Activated CD8-positive, alpha-beta T cell treated with anti-CD3 and anti-CD28 coated beads for 36 hours (primary cell): ENCODE measurements at regions not wholly inside any gene's neighbourhood (a gene's known extent, or its start where the extent isn't known, plus 50 kb on each side); places are given as distances from the start of the nearest gene placed in this dataset.

Experiments used
- ATAC-seq: fragments of 200-7000 bp; cut with Tn5 transposase; one replicate; pipeline ENCODE4 v1.10.0; 2021; ENCODE audit warnings: mild to moderate bottlenecking, moderate library complexity
- CTCF ChIA-PET: fragments of 350-600 bp; sonication (Branson Sonifier 250); formaldehyde crosslinking; loops from one replicate; lab custom pipeline; 2021; ENCODE audit warnings: antibody characterized with exemption; lab: Charles Lee
- POLR2A ChIA-PET: fragments of 350-600 bp; sonication (Branson Sonifier 250); formaldehyde crosslinking; loops from one replicate; lab custom pipeline; 2021; ENCODE audit warnings: antibody characterized with exemption; lab: Charles Lee
- DNase-seq: peaks from one replicate; pipeline ENCODE4 v3.0.0-alpha.2; 2020
- H3K27ac Mint-ChIP-seq: one replicate; pipeline ENCODE4 v1.8.0; 2021; ENCODE audit warnings: mild to moderate bottlenecking, mixed read lengths
- H3K27me3 Mint-ChIP-seq: one replicate; pipeline ENCODE4 v1.8.0; 2021; ENCODE audit warnings: mixed read lengths
- H3K36me3 Mint-ChIP-seq: one replicate; pipeline ENCODE4 v1.8.0; 2021; ENCODE audit warnings: low read depth, mixed read lengths
- H3K4me1 Mint-ChIP-seq: one replicate; pipeline ENCODE4 v1.8.0; 2021; ENCODE audit warnings: low read depth, mixed read lengths
- H3K4me3 Mint-ChIP-seq: one replicate; pipeline ENCODE4 v1.8.0; 2021; ENCODE audit warnings: mild to moderate bottlenecking, moderate library complexity, mixed read lengths
- H3K9me3 Mint-ChIP-seq: one replicate; pipeline ENCODE4 v1.8.0; 2021; ENCODE audit warnings: mixed read lengths
- intact Hi-C: fragments of 100-400 bp; cut with micrococcal nuclease; formaldehyde crosslinking; loops from one replicate; pipeline ENCODE4 v1.10.0; 2022
- TF ChIP-seq, protein P1 (sequence below): fragments of 200-600 bp; IDR thresholded peaks from one replicate; pipeline ENCODE4 v1.8.0; 2022; ENCODE audit warnings: antibody characterized with exemption, mild to moderate bottlenecking

DNA sequence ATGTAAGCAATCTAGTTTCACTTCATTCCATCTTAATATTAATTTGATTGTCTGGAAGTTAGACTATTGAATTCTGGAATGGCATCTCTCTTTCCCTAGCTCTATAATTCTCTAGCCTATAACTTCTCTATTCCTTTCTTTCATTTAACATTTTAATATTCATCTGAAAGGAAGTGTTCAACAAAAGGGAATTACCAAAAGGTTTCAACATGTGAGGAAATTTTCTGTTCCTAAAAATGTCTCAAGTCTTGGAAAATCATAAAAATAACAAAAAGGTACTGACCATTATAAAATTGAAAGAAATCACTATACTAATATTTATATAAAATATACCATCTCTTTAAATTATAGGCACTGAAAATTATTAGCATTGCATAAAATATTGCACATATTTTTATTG is 228.7 kb downstream of the TXNL1 start:
- H3K4me1 Mint-ChIP-seq = no peaks in the 10 kb centered on the region
- ChIA-PET POLR2A (no interaction called here), CTCF (no interaction called here)
- TF ChIP-seq, protein P1, sequence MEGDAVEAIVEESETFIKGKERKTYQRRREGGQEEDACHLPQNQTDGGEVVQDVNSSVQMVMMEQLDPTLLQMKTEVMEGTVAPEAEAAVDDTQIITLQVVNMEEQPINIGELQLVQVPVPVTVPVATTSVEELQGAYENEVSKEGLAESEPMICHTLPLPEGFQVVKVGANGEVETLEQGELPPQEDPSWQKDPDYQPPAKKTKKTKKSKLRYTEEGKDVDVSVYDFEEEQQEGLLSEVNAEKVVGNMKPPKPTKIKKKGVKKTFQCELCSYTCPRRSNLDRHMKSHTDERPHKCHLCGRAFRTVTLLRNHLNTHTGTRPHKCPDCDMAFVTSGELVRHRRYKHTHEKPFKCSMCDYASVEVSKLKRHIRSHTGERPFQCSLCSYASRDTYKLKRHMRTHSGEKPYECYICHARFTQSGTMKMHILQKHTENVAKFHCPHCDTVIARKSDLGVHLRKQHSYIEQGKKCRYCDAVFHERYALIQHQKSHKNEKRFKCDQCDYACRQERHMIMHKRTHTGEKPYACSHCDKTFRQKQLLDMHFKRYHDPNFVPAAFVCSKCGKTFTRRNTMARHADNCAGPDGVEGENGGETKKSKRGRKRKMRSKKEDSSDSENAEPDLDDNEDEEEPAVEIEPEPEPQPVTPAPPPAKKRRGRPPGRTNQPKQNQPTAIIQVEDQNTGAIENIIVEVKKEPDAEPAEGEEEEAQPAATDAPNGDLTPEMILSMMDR = no peak
- intact Hi-C loops = no loop called here
- DNase-seq (no peak), ATAC-seq (no peak)
- no peak overlapping the region for H3K4me3 Mint-ChIP-seq
- no peak overlapping the region for H3K27ac Mint-ChIP-seq
- no peaks in the 10 kb centered on the region for H3K27me3 Mint-ChIP-seq
- no peaks in the 10 kb centered on the region for H3K36me3 Mint-ChIP-seq
- H3K9me3 Mint-ChIP-seq = peaks cover 4% of the 10 kb centered on the region

DNA sequence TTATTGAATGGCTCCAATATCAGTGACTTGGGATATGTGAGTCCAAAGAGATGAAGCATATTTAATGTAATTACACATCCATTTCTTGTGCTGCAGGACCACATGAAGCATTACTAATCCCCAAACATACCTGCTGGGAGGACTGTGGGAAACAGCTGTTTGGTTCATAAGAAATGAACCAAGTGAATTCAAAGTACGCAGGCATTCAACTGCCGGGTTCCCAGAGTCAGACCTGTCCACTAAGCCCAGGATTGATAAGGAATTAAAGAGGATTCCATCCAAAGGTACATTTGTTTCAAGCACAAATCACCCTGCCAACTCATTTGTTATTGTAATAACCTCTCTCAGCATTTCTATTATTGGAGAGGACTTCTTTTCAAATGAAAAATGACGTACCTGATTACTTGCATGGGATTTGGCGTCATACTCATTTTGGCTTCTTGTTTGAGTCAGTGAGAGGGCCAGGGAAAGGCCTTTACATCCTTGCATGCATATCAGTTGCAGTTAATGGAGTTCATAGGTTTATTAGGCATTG is 230.7 kb downstream of the TXNL1 start:
- intact Hi-C loops = no loop called here
- no peaks in the 10 kb centered on the region for H3K27me3 Mint-ChIP-seq
- no peak overlapping the region for H3K27ac Mint-ChIP-seq

DNA sequence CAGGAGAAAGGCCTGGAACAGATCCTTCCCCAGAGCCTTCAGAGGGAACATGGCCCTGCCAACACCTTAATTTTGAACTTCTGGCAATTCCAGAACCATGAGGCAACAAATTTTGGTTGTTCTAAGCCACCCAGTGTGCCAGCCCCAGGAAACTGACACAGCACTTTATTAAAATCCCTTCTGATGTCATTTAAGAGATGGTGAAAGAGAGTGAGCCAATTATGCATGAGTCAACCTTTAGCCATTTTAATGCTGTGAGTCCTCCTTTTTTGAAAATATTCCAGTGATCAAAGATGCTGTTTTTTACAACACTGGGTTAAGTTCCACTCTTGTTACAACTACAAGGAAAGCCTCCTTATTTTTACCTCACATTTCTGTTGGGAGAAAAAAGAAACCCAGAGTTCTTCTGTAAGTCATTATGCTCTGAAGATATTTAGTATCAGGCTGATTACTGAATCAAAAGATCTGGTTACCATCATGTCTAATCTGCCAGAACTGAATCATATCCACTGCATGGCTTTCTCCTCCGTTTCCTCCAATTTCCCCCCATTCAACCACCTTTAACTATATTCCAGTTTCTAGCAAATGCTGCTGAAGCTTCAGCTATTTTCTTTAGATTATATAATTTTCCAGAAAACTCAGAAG is 235.4 kb downstream of the TXNL1 start:
- ATAC-seq (no peak), DNase-seq (no peak)
- Mint-ChIP-seq H3K4me1 (no peaks in the 10 kb centered on the region), H3K4me3 (no peak overlapping the region), H3K36me3 (no peaks in the 10 kb centered on the region), H3K9me3 (no peaks in the 10 kb centered on the region), H3K27me3 (no peaks in the 10 kb centered on the region), H3K27ac (no peak overlapping the region)
- ChIA-PET POLR2A (interaction anchor here (1.2 kb wide), 1 partner anchor 236 kb away, joined by 3 read pairs; no protein-coding TSS in a partner anchor), CTCF (interaction anchor here (0.6 kb wide), 1 partner anchor 170 kb away, joined by 3 read pairs; no protein-coding TSS in a partner anchor)
- TF ChIP-seq, protein P1 = no peak
- intact Hi-C loops = no loop called here

More for the DNA sequence above, 230.7 kb downstream of the TXNL1 start:
- H3K4me3 Mint-ChIP-seq = no peak overlapping the region
- no peaks in the 10 kb centered on the region for H3K4me1 Mint-ChIP-seq
- DNase-seq (no peak), ATAC-seq (no peak)
- TF ChIP-seq, protein P1 = no peak
- ChIA-PET POLR2A (no interaction called here), CTCF (no interaction called here)
- no peaks in the 10 kb centered on the region for H3K36me3 Mint-ChIP-seq
- H3K9me3 Mint-ChIP-seq = no peaks in the 10 kb centered on the region

DNA sequence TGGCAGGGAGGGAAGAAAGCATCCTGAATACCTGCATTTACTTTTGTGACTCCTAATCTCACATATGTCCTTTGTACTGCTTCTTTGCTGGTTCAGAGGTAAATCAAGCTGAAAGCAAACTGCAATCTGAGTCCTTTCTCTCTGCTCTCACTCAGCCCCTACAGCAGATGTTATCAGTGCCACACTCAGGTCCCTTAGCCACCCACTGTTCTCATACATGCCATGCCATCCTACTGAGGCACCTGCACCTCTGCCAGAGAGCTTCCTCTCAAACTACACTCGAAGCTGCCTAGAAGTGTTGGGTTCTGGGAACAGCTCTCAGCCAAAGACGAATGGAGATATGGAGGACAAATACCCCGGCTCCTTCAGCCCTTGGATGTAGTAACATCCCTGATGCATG is 244.5 kb downstream of the TXNL1 start:
- TF ChIP-seq, protein P1 = no peak
- intact Hi-C loops = no loop called here
- Mint-ChIP-seq H3K36me3 (no peaks in the 10 kb centered on the region), H3K27ac (no peak overlapping the region), H3K9me3 (no peaks in the 10 kb centered on the region), H3K4me3 (no peak overlapping the region), H3K27me3 (peaks cover 3% of the 10 kb centered on the region), H3K4me1 (no peaks in the 10 kb centered on the region)
- POLR2A ChIA-PET = no interaction called here
- DNase-seq = no peak
- no peak for ATAC-seq
- CTCF ChIA-PET = interaction anchor here (0.8 kb wide), 1 partner anchor 10 kb away, joined by 3 read pairs; no protein-coding TSS in a partner anchor

DNA sequence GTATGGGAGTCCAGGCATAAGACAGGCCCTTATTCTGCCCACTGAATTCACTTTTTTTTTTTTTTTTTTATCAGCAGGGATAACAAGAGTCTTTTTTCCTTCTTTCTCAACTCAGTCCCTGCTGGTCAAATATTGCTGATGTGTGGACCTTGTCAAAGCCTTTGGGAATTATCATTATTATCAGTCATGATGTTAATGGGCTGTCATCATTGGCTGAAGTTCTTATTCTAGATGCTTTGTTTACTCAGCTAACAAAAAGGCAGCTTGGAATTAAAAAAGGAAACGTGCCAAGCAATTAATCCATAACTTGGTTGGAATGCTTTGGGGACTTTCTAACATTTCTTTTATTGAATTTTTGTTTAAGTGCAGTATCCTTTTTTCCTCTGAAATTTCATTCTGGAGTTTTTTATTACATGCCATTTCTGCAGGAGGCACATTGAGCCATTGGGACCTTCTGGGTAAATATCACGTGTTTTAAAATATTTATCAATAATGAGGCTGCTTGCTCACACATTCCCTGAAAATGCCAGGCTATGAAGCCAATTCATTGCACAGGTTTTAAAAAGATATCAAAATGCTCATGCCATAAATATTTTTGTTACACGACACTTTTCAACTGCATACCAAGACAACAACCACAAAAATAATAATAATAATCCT is 246.3 kb downstream of the TXNL1 start:
- no peaks in the 10 kb centered on the region for H3K9me3 Mint-ChIP-seq
- CTCF ChIA-PET = no interaction called here
- peaks cover 3% of the 10 kb centered on the region for H3K27me3 Mint-ChIP-seq

More for the DNA sequence above, 246.3 kb downstream of the TXNL1 start:
- Mint-ChIP-seq H3K27ac (no peak overlapping the region), H3K36me3 (no peaks in the 10 kb centered on the region), H3K4me1 (no peaks in the 10 kb centered on the region), H3K4me3 (no peak overlapping the region)
- DNase-seq (no peak), ATAC-seq (no peak)
- POLR2A ChIA-PET = no interaction called here
- intact Hi-C loops = no loop called here
- TF ChIP-seq, protein P1 = no peak
